Neuronal stem cell (in vitro differentiated cells): ENCODE measurements at regions not wholly inside any gene's neighbourhood (a gene's known extent, or its start where the extent isn't known, plus 50 kb on each side); places are given as distances from the start of the nearest gene placed in this dataset.

ENCODE experiments used
- DNase-seq: peaks from one replicate; pipeline ENCODE4 v3.0.0-alpha.2; 2013; ENCODE audit warnings: low spot score
- H2AFZ ChIP-seq: one replicate; pipeline ENCODE4 v1.6.1; 2013; ENCODE audit warnings: mild to moderate bottlenecking, low read length, inconsistent platforms
- H2AK5ac ChIP-seq: 2 replicates; pipeline ENCODE4 v1.6.1; 2013; ENCODE audit warnings: low read depth, mild to moderate bottlenecking, inconsistent platforms, low read length, moderate library complexity, mixed read lengths
- H2BK120ac ChIP-seq: 2 replicates; pipeline ENCODE4 v1.6.1; 2013; ENCODE audit warnings: low read depth, mild to moderate bottlenecking, inconsistent platforms, low read length, moderate library complexity, mixed read lengths
- H2BK12ac ChIP-seq: one replicate; pipeline ENCODE4 v1.6.1; 2013; ENCODE audit warnings: low read length, inconsistent platforms
- H2BK15ac ChIP-seq: 2 replicates; pipeline ENCODE4 v1.6.1; 2013; ENCODE audit warnings: mild to moderate bottlenecking, low read length, inconsistent platforms, mixed read lengths
- H2BK5ac ChIP-seq: one replicate; pipeline ENCODE4 v1.6.1; 2013; ENCODE audit warnings: inconsistent platforms, mild to moderate bottlenecking, low read length, moderate library complexity
- H3K14ac ChIP-seq: one replicate; pipeline ENCODE4 v1.6.1; 2013; ENCODE audit warnings: low read length, inconsistent platforms
- H3K18ac ChIP-seq: 2 replicates; pipeline ENCODE4 v1.6.1; 2013; ENCODE audit warnings: low read length, inconsistent platforms
- H3K23ac ChIP-seq: 2 replicates; pipeline ENCODE4 v1.6.1; 2013; ENCODE audit warnings: low read depth, mild to moderate bottlenecking, mixed read lengths, low read length, inconsistent platforms; ENCODE audit not compliant: poor library complexity
- H3K27ac ChIP-seq: replicated peaks from 3 replicates; pipeline ENCODE4 v1.5.1; 2013; ENCODE audit warnings: low read length, inconsistent platforms
- H3K27me3 ChIP-seq, 3 experiments: 2 replicates each; pipeline ENCODE4 v1.6.1; 2013; ENCODE audit warnings: low read length in 3 of 3, mild to moderate bottlenecking in 2 of 3, inconsistent platforms in 1 of 3, low read depth in 1 of 3, mixed read lengths in 1 of 3, moderate library complexity in 1 of 3; ENCODE audit not compliant: control insufficient read depth in 3 of 3, insufficient read depth in 3 of 3
- H3K36me3 ChIP-seq, 2 donors: replicated peaks in 1 of 2; 2 replicates each; pipeline ENCODE4 v1.6.1; 2013; ENCODE audit warnings: low read length in 2 of 2; ENCODE audit not compliant: control insufficient read depth in 2 of 2, insufficient read depth in 2 of 2
- H3K4ac ChIP-seq: 2 replicates; pipeline ENCODE4 v1.6.1; 2013; ENCODE audit warnings: inconsistent platforms, mild to moderate bottlenecking, low read length, moderate library complexity
- H3K4me1 ChIP-seq, 2 donors: 1 replicate in 1 of 2; 2 replicates in 1 of 2; pipeline ENCODE4 v1.6.1; 2013; ENCODE audit warnings: low read length in 2 of 2, low read depth in 1 of 2; ENCODE audit not compliant: control insufficient read depth in 2 of 2, insufficient read depth in 1 of 2
- H3K4me2 ChIP-seq: one replicate; pipeline ENCODE4 v1.6.1; 2013; ENCODE audit warnings: mild to moderate bottlenecking, low read length, inconsistent platforms; ENCODE audit not compliant: insufficient read depth, poor library complexity, severe bottlenecking
- H3K4me3 ChIP-seq, 2 donors: 2 replicates each; pipeline ENCODE4 v1.5.1; 2013; ENCODE audit warnings: low read length in 2 of 2, mild to moderate bottlenecking in 2 of 2, inconsistent platforms in 1 of 2, moderate library complexity in 1 of 2
- H3K79me1 ChIP-seq: one replicate; pipeline ENCODE4 v1.6.1; 2013; ENCODE audit warnings: low read depth, mild to moderate bottlenecking, inconsistent platforms, low read length, moderate library complexity
- H3K9ac ChIP-seq: one replicate; pipeline ENCODE4 v1.6.1; 2013; ENCODE audit warnings: mild to moderate bottlenecking, low read depth, low read length, inconsistent platforms; ENCODE audit not compliant: poor library complexity
- H3K9me3 ChIP-seq, 2 donors: replicated peaks in 1 of 2; 2 replicates each; pipeline versions ENCODE3 to v1.6.1; 2013; ENCODE audit warnings: low read length in 2 of 2, mild to moderate bottlenecking in 2 of 2, inconsistent platforms in 1 of 2, low read depth in 1 of 2, mixed read lengths in 1 of 2, moderate library complexity in 1 of 2; ENCODE audit not compliant: control insufficient read depth in 2 of 2, insufficient read depth in 1 of 2
- H4K8ac ChIP-seq: one replicate; pipeline ENCODE4 v1.6.1; 2013; ENCODE audit warnings: low read depth, mild to moderate bottlenecking, inconsistent platforms, low read length, moderate library complexity
- H4K91ac ChIP-seq: one replicate; pipeline ENCODE4 v1.6.1; 2013; ENCODE audit warnings: low read length, low read depth, mild to moderate bottlenecking, inconsistent platforms; ENCODE audit not compliant: poor library complexity
- WGBS, 2 donors: extraction: QIAGEN DNeasy Blood & Tissue Kit; methylation state at CpG; one replicate each; pipeline ENCODE4 v1.1.7; 2013; ENCODE audit warnings: missing lambda C conversion rate in 2 of 2, mixed read lengths in 1 of 2; ENCODE audit not compliant: insufficient read length in 2 of 2, insufficient replicate concordance in 1 of 2; ENCODE audit errors: extremely low coverage in 2 of 2; 5-methylcytosine and 5-hydroxymethylcytosine counted together

DNA sequence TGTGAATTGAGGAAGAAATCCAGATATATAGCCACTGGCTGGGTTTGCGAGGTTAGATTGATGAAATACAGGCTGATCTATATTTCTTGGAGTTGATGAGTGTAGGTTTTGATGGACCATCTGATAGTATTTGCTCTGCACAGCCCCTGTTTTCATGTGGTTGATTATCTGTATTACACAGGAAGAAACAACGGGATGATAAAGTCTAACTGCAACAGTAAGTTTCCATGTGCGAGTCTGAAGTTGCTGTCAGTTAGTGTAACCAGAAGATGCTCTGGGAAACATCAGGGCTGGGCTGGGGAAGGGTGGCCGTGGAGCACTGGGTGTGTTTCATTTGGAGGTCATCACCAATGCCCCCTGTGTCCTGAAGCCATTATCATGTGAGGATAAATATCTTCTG, 148.4 kb upstream of the SFRP2 start:
- no peaks in the 10 kb centered on the region for H3K27me3 ChIP-seq
- H2BK15ac ChIP-seq = no peak overlapping the region
- no peak for DNase-seq
- H3K4me1 ChIP-seq = peaks cover 18 to 26% of the 10 kb centered on the region in 2 donors
- no peak overlapping the region for H2AK5ac ChIP-seq
- no peak overlapping the region for H3K4me3 ChIP-seq
- no peak overlapping the region for H2AFZ ChIP-seq
- no peak overlapping the region for H2BK120ac ChIP-seq
- H3K27ac ChIP-seq = no peak overlapping the region
- no peak overlapping the region for H2BK12ac ChIP-seq
- no peak overlapping the region for H4K8ac ChIP-seq
- H3K23ac ChIP-seq = no peak overlapping the region
- H3K14ac ChIP-seq = no peak overlapping the region
- no peak overlapping the region for H3K18ac ChIP-seq
- no peak overlapping the region for H3K9ac ChIP-seq
- H3K9me3 ChIP-seq = no peaks in the 10 kb centered on the region
- no peaks in the 10 kb centered on the region for H3K79me1 ChIP-seq
- no peak overlapping the region for H3K4me2 ChIP-seq
- H3K4ac ChIP-seq = no peak overlapping the region
- H3K36me3 ChIP-seq = no peaks in the 10 kb centered on the region
- no peak overlapping the region for H4K91ac ChIP-seq
- H2BK5ac ChIP-seq = no peak overlapping the region
- no CpG with 5 or more reads among the region's 4 CpGs for WGBS, 2 donors

DNA sequence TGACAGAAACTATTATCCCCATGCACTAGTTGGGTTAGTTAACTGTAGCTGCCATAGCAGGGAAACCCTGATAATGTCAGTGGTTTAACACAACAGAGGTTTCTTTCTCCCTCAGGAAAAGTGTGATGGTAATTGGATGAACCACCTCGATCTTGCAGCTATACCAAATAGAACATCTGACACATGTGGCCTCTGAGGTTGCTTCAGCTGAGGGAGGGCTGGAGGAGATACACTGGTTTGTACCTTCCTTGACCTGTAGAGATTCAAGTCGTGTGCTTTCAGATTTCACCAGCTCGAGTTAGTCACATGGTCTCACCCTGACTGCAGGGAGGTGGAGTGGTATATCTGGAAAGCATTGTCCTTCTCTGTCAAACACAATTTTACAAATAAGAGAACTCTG, 147.2 kb upstream of the SFRP2 start:
- peaks cover 17 to 22% of the 10 kb centered on the region in 2 donors for H3K4me1 ChIP-seq
- WGBS, 2 donors = no CpG with 5 or more reads among the region's 3 CpGs
- no peak overlapping the region for H2BK15ac ChIP-seq
- no peak overlapping the region for H4K8ac ChIP-seq
- H3K9me3 ChIP-seq = no peaks in the 10 kb centered on the region
- H2BK12ac ChIP-seq = no peak overlapping the region
- H3K9ac ChIP-seq = no peak overlapping the region
- no peak overlapping the region for H3K23ac ChIP-seq
- H3K4ac ChIP-seq = no peak overlapping the region
- H2BK120ac ChIP-seq = no peak overlapping the region
- H2AK5ac ChIP-seq = no peak overlapping the region
- no peak overlapping the region for H3K27ac ChIP-seq
- no peak overlapping the region for H3K4me2 ChIP-seq
- no peaks in the 10 kb centered on the region for H3K27me3 ChIP-seq
- no peaks in the 10 kb centered on the region for H3K36me3 ChIP-seq
- H3K4me3 ChIP-seq = no peak overlapping the region
- H3K18ac ChIP-seq = peak overlapping the region; percentile 9
- H2BK5ac ChIP-seq = no peak overlapping the region
- H2AFZ ChIP-seq = no peak overlapping the region
- H3K79me1 ChIP-seq = no peaks in the 10 kb centered on the region
- DNase-seq = no peak
- no peak overlapping the region for H4K91ac ChIP-seq
- no peak overlapping the region for H3K14ac ChIP-seq

DNA sequence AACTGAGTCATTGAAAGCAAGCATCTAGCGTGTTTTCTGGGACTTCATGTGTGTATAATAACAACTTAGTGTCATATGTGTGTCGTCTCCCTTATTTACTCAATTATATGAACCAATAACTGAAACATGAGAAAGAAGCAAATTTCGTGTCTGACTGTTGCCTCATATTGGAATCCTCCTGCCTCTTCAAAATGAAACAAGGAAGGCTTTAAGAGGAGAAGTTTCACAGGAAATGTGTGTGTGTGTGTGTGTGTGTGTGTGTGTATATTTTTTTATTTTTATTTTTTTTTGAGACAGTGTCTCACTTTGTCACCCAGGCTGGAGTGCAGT, 145.8 kb upstream of the SFRP2 start:
- H2AFZ ChIP-seq = no peak overlapping the region
- H3K23ac ChIP-seq = no peak overlapping the region
- no peak overlapping the region for H3K27ac ChIP-seq
- H3K36me3 ChIP-seq = no peaks in the 10 kb centered on the region
- no peak overlapping the region for H4K91ac ChIP-seq
- no peak overlapping the region for H2BK120ac ChIP-seq
- H3K9ac ChIP-seq = no peak overlapping the region
- H2AK5ac ChIP-seq = no peak overlapping the region
- H3K79me1 ChIP-seq = no peaks in the 10 kb centered on the region
- H2BK5ac ChIP-seq = no peak overlapping the region
- H3K9me3 ChIP-seq = no peaks in the 10 kb centered on the region
- H3K27me3 ChIP-seq = no peaks in the 10 kb centered on the region
- no peak overlapping the region for H4K8ac ChIP-seq
- no peak overlapping the region for H3K4me2 ChIP-seq
- H2BK15ac ChIP-seq = no peak overlapping the region
- H2BK12ac ChIP-seq = no peak overlapping the region
- peaks cover 24 to 26% of the 10 kb centered on the region in 2 donors for H3K4me1 ChIP-seq
- no CpG with 5 or more reads among the region's 3 CpGs for WGBS, 2 donors
- H3K4ac ChIP-seq = no peak overlapping the region
- H3K14ac ChIP-seq = no peak overlapping the region
- H3K18ac ChIP-seq = no peak overlapping the region
- H3K4me3 ChIP-seq = no peak overlapping the region
- no peak for DNase-seq

DNA sequence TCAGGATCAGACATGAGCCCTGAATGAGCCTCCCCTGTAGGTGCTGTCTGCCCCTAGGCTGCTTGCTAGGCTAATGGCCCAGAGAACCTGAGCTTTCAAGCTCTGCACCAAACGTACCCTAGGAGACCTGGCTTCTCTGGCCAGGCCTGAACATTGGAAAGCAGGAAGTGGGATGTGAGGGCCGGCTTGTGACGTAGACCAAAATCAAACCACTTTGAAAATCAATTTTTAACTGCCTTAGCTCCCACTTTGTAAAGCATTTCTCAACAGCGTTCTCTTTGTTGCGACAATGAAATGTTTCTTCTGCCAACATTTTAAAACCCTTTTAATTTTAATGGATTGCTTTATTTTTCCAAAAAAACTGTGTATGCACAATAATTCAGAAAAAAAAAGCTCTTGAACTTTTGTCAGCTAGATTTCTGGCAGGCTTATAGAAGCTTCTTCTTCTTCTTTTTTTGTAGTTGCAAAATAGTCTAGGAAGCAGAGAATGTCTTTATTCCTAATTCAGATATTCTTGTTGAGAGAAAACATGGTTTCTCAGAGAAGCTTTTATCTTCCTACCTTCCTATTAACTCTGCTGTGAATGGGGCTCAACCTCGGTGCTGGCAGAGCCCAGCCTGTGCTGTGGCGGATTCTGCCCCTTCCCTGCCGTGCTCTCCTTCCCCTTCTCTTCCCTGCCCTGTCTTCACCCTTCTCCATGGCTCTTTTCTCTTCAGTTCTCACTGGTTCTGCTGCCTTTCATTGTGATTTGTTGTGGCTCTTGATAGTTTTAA, 145.2 kb upstream of the SFRP2 start:
- no peak overlapping the region for H2AK5ac ChIP-seq
- H2BK5ac ChIP-seq = no peak overlapping the region
- no peak overlapping the region for H3K4ac ChIP-seq
- WGBS, 2 donors = no CpG with 5 or more reads among the region's 8 CpGs
- no peak overlapping the region for H3K9ac ChIP-seq
- H3K79me1 ChIP-seq = no peaks in the 10 kb centered on the region
- H3K4me3 ChIP-seq = no peak overlapping the region
- no peak overlapping the region for H4K91ac ChIP-seq
- H2AFZ ChIP-seq = no peak overlapping the region
- H3K14ac ChIP-seq = no peak overlapping the region
- H2BK12ac ChIP-seq = peak overlapping the region; percentile 86
- H3K4me2 ChIP-seq = no peak overlapping the region
- peaks cover 24 to 27% of the 10 kb centered on the region in 2 donors for H3K4me1 ChIP-seq
- DNase-seq = no peak
- no peaks in the 10 kb centered on the region for H3K27me3 ChIP-seq
- H4K8ac ChIP-seq = no peak overlapping the region
- no peak overlapping the region for H3K23ac ChIP-seq
- H2BK15ac ChIP-seq = no peak overlapping the region
- H3K36me3 ChIP-seq = no peaks in the 10 kb centered on the region
- no peak overlapping the region for H3K27ac ChIP-seq
- peak overlapping the region; percentile 76 for H3K18ac ChIP-seq
- no peak overlapping the region for H2BK120ac ChIP-seq
- no peaks in the 10 kb centered on the region for H3K9me3 ChIP-seq
